NCI-H2081 (cell line): ENCODE measurements at regions not wholly inside any gene's neighbourhood (a gene's known extent, or its start where the extent isn't known, plus 50 kb on each side); places are given as distances from the start of the nearest gene placed in this dataset.

ENCODE experiments used
- DNase-seq, 2 experiments: peaks; one replicate each; lab custom pipeline; 2025; lab: John Stamatoyannopoulos, UW

- no peak for DNase-seq
These were observed 445.0 kb downstream of the SPRY1 start for GRCh38 chr4:123841447-123842121.

- no peak for DNase-seq
These were observed 446.5 kb downstream of the SPRY1 start for GRCh38 chr4:123843137-123843536.

- no peak for DNase-seq
These were observed 447.8 kb downstream of the SPRY1 start for GRCh38 chr4:123844374-123844773.

DNA sequence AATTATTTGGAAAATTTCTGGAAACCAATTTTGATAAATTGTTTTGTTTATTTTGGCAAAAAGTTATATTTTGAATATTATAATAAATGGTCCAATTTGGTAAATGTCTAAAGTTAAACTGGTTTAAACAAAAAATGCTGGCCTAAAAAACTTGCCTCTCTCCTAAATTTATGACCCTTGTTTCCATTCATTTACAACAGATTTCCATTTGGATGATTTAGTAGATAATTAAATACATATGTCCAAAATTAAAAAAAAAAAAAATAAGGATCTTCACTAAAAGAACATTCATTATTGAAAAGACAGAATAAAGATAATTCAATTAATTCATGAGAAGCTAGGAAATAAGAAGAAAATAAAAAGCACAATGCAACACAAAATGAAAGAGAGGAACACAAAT is 449.5 kb downstream of the SPRY1 start:
- no peak for DNase-seq

- DNase-seq, result no peak
These were observed 450.0 kb downstream of the SPRY1 start for GRCh38 chr4:123846561-123846960.

DNA sequence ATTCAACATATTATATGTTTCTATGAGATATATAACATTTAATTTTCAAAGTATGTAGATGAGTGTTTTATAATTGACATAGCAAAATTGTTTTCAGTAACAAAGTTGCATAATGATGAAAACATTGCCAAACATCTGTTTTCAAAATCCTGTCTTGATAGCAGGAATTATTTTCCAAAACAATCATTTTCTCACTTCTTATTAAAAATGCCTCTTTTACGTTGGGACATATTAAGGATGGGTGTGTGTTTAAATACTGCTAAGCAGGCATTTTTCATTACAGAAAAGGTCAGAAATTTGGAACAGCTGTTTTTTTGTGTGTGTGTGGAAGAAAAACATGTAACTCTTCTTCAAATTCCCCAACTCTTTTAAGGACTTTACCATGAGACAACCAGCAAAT is 452.0 kb downstream of the SPRY1 start:
- DNase-seq, result no peak

GRCh38 chr4:123849495-123849894 is 452.9 kb downstream of the SPRY1 start:
- no peak for DNase-seq

DNA sequence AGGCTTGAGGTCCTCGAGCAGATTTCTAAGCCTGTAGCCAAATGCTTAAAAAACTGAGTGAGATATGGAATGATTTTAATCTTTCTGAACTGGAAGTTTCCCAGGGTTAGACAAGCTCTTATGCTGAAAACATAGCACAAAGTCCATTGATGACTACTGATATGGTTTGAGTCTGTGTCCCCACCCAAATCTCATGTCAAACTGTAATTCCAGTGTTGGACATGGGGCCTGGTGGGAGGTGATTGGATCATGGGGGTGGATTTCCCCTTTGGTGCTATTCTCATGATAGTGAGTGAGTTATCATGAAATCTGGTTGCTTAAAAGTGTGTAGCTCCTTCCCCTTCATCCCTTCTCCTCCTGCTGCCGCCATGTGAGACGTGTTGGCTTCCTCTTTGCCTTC is 454.9 kb downstream of the SPRY1 start:
- DNase-seq, result no peak

- no peak for DNase-seq
These were observed 457.1 kb downstream of the SPRY1 start for GRCh38 chr4:123853651-123854050.

- peak; percentile 1 to 36 for DNase-seq
These were observed 460.3 kb downstream of the SPRY1 start for GRCh38 chr4:123856689-123857545.

DNA sequence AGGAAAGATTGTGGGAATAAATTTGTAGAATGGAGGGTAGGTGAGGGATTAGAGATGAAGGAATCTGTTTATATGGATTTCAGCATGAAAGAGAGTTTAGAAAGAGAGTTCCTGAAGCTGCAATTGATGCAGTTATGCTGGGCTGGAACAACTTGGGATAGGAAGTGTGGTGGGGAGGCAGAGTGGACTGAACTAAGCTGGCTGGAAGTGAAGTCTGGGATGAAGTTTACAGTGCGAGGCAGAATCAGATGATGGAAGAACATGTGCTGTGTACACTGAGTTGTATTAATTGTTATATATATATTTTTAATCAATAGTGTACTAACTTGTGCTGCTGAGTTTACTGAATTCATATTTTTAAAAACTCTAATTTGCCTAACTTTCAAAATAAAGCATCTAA is 461.9 kb downstream of the SPRY1 start:
- DNase-seq, result no peak

DNA sequence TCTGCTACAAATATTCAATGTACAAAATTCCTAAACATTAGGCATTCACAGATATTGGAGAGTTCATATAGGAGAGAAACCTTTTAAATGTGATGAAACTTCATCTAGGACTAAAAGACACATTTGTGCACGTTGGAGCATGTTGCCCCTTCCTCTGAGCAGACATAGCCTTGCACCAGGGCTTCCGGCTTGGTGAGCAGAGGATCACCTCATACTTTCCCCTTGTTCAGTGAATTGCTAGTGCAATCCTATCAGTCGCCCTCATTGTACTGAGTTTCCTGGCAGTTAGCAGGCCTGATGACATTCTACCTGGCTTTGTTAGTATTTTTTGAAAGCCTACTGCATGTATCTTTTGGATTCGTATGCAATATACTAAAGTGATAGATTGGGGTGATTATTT is 466.2 kb downstream of the SPRY1 start:
- DNase-seq, result no peak

DNA sequence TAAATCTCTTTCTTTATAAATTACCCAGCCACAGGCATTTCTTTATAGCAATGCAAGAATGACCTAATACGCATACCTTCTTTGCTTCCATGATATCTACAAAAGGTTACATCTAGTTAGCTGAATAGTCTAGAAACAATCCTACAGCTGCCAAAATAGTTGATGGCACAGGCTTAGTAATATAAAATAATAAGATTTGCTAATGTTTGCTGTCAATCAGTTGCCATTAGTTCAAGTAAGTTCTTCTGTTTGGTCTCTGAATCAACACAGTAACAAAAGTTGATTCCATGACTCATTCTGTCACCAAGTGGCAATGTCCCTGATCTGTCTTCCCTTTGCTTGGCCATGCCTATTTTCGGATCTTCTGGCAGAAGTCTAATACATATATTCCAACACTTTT is 470.2 kb downstream of the SPRY1 start:
- DNase-seq, result no peak

DNA sequence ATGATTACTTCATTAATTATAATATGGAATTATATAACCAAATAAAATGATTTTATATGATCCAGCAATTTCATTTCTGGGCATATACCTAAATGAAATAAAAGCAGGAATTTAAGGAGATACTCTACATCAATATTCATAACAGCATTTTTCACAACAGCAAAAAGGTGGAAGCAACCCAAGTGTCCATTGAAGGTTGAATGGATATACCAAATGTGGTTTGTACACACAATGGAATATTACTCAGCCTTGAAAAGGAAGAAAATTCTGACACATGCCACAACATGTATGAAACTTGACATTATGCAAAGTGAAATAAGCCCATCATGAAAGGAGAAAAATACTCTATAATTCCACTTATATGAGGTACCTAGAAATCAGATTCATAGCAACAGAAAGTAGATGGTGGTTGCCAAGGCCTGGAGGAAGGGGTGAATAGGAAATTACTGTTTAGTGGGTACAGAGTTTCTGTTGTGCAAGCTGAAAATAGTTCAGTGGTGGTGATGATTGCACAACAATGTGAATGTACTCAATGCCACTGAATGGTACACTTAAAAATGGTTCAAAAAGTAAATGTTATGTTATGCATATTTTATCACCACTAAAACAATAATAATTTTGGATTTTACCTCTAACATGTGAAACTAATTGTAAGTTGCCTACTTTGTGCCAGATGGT is 471.5 kb downstream of the SPRY1 start:
- no peak for DNase-seq

DNA sequence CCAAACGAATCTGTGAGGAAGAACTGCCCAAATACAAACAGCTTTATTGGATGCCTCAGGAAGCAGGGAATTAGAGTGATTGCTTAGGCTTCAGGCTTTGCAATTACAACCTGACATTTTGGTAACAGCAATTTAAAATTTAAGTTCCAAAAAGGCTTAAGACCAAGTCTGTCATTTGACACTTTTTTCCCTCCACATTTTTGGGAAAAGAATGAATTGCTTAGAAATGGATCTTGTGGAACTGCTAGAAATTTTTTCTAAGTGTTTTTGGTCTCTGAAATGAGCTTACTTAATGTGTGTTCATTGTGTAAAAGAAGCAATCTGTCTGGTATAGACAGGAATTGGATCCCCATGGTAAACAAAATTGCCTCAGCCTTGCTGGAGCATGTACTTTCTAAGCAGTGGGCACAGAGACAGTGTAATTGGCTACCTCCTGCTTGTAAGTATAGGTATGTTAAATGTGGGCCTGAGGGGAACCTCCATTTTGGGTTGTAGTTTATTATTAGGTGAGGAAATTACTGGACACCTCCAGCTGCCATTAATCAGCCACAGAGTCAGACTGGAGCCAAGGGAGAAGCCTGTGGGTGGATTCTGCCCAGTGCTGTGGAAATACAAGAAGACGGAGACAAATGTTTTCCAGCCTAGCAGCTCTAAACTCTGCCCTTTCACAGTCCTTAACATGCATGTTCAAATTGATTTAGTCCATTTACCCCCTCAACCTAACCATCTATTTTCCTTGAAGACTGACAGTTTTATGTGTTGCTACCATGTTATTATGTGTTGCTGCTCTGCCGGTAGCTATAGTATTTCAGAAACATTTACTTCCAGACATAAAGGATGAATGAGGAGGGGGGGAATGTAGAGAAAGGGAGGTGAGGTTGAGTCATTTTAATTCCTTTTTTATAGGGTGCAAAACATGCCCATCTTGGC is 473.0 kb downstream of the SPRY1 start:
- DNase-seq, result peak; percentile 45 to 70

GRCh38 chr4:123870216-123870876 is 473.8 kb downstream of the SPRY1 start:
- no peak for DNase-seq

GRCh38 chr4:123871341-123871740 is 474.7 kb downstream of the SPRY1 start:
- no peak for DNase-seq

DNA sequence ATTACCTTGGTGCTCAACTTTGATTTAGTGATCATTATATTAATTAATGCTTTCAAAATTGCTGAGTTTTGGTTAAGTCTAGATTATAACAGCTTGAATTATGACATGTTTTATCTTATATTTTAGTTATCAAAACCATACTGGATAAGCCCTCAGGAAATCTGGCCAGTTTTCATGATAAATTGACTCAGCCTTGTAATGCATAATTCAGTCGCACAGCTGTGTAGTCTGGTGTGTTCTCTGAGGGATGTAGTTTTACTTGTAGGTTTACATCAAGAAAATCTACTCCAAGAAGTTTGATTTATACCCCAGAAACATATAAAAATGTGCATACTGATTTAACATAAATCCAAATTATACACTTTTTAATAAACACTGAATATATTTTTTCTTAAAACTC is 477.5 kb downstream of the SPRY1 start:
- no peak for DNase-seq

DNA sequence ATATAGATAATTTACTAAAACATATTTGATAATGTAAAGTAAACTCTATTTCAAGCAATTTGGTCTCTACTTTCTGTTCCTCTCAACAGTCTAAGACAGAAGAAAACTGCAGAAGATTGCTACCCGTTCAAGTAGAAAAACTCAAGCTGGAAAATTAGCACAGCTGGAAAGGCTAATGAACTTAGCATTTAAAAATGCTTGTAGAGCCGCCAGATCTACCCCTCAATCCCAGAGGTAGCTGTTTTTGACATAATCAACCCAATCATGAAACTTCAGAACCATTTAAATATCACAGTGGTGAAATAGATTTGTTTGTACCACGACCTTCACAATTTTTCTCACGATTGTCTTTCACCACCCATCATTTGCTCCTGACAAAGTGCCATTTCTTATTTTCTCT is 479.5 kb downstream of the SPRY1 start:
- no peak for DNase-seq

- no peak for DNase-seq
These were observed 480.1 kb downstream of the SPRY1 start for GRCh38 chr4:123876671-123877101.

GRCh38 chr4:123877551-123877950 is 481.0 kb downstream of the SPRY1 start:
- DNase-seq, result no peak
